ENCODE measurements at regions not wholly inside any gene's neighbourhood (a gene's known extent, or its start where the extent isn't known, plus 50 kb on each side); places are given as distances from the start of the nearest gene placed in this dataset.

- DNase-seq = no peak
Observed at GRCh38 chr10:130776724-130777123, 534.8 kb downstream of the TCERG1L start.

GRCh38 chr10:130777507-130778165 lies 533.9 kb downstream of the TCERG1L start:
- DNase-seq = no peak

GRCh38 chr10:130778166-130778545 lies 533.4 kb downstream of the TCERG1L start:
- DNase-seq = no peak

DNA sequence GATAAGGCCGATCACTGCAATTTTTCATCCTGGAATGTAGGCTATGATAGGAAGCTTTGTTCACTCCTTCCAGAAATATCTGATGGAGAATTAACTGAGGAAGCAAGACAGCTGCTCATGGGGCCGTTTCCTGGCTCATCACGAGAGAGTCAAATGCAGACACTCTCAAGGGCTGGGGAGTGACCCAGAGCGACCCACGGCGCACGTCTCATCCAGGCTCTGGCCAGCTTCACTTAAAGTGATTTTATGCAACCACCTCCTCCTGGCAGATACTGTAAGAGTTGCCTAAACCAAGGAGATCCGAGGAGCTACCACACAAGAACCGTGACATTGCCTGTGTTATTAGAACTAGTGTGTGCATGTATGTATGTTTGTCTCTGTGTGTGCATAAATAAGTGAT lies 530.8 kb downstream of the TCERG1L start:
- no peak for DNase-seq

GRCh38 chr10:130781206-130781605 lies 530.3 kb downstream of the TCERG1L start:
- DNase-seq = no peak

GRCh38 chr10:130781623-130782022 lies 529.9 kb downstream of the TCERG1L start:
- DNase-seq = no peak

DNA sequence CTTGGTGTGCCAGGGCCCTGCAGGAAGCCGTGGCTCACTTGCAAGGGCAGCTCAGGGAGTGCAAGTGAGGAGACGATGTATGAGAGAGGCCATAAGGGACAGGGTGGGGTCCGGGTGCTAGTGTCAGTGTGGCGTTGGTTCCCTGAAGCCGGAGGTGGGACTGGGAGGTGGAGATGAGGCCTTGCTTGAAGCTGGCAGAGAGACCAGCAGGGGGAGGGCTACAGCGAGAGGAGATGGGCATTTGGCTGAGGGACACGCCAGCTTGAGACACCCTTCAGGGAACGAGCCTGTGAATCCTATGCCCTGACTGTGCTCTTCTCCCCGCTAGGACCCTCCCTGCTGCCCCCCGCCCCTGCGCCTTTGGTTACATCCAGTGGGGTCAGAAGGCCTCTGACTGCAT lies 529.1 kb downstream of the TCERG1L start:
- DNase-seq = no peak

DNA sequence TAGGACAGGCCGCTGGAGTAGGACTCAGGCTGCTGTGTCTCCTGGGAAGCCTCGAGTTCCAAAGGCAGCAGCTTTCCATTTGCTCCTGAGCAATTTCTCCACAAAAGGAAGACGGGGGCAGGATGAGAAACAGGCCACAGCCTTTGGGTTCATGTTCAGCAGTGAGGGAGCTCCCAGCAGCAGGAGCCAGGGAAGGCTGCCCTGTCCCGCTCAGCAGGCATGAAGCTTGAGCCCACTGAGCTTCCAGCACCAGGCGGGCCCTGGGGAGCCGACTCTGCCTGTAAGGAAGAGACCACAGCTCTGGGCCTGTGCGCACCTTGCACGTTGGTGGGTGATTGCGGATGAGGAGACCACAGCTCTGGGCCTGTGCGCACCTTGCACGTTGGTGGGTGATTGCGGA lies 527.2 kb downstream of the TCERG1L start:
- no peak for DNase-seq

GRCh38 chr10:130786365-130786966 lies 525.1 kb downstream of the TCERG1L start:
- DNase-seq = no peak

DNA sequence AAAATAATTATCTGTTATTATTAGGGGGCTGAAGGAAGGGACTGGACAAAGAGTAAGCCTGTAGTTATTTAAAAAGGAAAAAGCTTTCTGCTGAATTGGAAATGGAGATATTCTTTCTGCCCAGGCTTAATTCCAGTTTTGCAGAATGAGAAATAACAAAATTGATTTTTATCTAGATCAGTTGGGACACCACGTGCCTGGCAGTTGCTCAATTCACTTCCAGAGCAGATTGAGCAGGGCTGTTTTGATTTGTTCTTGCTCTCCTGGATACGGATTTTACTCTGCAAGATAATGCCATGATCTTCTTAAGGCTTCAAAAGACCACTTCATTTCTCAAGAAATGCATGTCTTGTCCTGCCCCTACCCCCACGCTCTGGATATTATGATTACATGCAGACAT lies 524.3 kb downstream of the TCERG1L start:
- DNase-seq = no peak

DNA sequence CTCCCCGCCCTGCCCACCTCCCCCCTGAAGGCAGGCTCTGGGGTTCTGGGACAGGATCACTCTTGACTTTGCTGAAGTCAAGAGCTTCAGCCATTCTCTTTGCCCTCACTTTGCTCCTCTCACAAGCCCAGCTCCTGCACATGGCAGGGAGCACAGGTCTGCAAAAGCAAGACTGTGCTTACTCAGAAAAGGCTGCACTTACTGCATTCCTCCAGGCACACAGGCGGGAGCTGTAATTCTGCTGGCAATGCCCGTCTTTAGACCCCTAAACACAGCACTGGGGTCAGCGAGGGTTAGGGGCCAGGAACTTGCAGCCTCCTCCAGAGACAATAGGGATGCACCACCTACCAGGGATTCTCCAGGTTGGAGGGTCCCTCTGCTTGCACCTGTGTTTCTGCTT lies 523.7 kb downstream of the TCERG1L start:
- DNase-seq = no peak

- DNase-seq = no peak
Observed at GRCh38 chr10:130790339-130790738, 521.2 kb downstream of the TCERG1L start.

DNA sequence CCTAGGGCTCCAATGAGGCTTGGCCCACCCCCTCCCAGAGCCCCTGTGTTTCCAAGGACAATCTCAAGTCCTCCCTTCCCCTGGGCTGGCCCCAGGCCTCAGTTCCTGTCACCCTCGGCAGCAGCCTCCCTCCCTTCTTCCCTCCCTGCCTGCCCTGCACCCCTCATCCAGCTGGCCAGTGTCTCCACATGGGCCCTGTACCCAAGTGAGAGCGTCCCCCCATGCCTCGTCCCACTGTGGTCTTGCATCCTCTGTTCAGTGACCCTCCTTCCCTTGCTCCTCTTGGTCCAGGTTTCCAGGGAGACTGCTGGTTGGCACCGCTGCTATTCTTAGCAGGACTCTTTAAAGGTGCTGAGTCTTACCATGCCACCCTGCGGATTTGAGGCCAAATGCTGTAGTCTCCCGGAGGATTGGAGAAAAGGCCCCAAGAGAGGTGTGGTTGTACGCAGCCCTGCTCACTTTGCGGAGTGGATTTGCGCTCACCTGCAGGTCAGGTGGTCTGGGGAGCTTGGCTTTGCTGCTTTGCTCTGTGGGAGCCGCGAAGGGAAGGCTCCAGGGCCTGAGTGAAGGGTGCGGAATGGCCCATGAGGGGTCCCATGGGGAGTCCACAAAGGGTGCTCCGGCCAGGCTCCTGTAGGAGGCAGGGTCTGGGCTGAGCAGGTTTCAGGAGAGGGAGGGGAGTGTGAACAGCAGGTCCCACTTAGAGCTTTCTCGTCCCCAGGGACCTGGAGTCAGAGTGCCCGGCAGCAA lies 519.2 kb downstream of the TCERG1L start:
- no peak for DNase-seq

GRCh38 chr10:130795819-130796218 lies 515.7 kb downstream of the TCERG1L start:
- no peak for DNase-seq

GRCh38 chr10:130799532-130799931 lies 512.0 kb downstream of the TCERG1L start:
- DNase-seq = no peak

GRCh38 chr10:130800281-130800680 lies 511.2 kb downstream of the TCERG1L start:
- no peak for DNase-seq

- no peak for DNase-seq
Observed at GRCh38 chr10:130801276-130801675, 510.2 kb downstream of the TCERG1L start.

DNA sequence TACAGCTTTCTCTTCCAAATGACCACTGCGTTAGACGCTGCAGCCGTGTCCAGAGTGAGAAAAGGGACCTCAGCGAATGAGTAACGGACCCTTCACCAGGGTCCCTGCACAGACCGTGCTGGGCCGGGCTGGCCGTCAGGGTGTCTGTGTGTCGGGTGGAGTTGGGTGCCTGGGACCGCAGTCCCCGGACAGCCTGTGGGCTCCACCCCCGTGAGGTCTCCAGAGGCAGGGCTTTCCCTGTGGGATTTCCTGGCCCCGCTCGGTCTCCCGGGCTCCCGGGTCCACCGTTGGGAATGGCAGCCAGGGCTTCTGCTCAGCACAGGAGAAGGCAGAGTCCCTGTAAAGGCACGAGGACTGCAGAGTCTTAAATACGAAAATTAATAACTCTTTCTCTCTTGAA lies 509.7 kb downstream of the TCERG1L start:
- no peak for DNase-seq

DNA sequence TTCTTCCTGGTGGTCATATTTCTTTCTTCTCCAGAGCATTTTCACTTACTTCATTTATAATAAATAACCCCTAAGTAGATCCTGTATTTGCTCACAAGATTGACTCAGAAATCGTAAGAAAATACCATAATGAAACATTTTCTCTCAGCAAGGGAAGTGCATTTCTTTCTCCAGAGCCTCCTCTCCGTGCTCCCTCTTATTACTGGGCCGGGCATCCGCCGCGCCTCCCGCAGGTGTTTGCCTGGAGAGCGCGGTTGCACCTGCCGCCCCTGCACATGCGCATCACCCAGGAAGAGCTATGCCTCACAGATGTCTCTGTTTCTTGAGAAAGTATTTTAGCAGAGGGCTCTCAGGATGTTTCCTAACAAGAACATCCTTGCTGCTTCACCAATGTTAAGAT lies 509.2 kb downstream of the TCERG1L start:
- no peak for DNase-seq

DNA sequence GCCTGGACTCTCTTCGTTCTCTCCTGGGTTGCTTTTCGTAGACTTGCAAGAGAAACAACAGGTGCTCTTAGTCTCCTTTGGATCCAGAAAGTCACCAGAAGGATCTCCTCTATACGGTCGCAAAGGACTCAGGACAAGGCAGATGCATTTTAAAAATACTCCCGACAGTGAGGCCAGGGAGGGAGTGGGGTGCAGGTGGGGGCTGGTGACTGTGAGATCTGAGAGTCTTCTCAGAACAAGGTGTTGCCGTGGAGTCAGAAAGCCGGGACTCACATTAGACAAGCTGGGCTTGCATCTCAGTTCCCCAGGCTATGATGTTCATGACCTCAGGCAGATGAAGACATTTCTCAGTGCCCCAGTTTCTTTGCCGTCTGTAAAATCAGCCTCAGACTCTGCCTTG lies 507.2 kb downstream of the TCERG1L start:
- DNase-seq = no peak

DNA sequence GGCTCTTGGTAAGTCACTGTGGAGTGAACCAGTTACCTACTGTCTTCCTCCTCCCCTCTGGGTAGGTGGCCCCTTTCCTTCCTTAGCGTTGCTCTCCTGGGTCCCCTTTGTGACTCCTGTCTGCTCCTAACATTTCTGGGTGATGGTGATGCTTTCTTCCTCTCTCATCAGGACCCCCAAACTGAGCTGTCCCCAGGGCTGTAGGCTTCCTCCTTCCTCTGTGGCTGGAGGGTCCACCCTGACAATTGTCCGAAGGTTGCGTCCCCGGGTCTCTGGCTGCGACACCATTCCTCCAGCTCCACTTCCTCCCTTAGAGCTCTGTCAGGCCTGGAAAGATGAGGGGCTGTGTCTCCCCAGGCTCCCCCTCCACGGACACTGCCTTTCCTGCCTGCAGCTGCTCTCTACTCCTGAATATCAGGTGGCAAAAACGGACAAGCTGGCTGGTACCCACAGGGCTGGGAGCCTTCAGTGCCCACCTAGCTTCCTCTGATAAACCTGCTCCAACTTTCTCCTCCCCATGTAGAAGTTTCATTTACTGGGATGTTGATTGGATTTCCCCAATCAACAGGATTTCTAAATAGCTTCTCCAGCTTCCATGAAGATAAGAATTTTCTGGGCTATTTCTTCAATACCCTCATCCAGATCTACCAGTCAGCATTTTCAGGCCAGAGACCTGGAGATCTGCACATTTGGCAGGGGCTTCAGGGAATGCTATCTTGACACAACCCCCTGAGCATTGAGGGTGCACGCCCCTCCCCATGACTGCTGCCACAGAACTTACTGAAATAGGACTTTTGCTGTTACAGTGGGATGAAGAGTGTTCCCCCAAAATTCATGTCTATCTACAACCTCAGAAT lies 506.5 kb downstream of the TCERG1L start:
- no peak for DNase-seq

- DNase-seq = no peak
Observed at GRCh38 chr10:130805635-130806030, 505.9 kb downstream of the TCERG1L start.

DNA sequence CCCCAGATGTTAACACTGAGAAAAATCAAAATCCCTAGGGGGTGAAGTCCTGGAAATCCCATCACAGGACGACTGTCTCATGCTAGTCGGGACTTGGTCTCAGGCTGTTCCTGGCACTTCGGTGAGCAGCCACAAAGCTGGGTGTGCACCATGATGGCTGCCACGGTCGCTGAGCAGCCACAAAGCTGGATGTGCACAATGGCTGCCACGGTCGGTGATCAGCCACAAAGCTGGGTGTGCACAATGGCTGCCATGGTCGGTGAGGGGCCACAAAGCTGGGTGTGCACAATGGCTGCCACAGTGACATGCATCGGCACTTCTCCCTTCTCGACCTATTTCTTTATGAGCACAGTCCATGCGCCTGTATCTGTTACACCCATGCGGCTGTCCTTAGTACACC lies 505.1 kb downstream of the TCERG1L start:
- DNase-seq = no peak
